Activated naive CD8-positive, alpha-beta T cell treated with anti-CD3 and anti-CD28 coated beads, Interleukin-2, amount 10 ng/mL, durations not matched to agents 7 days and 5 days (primary cell): ENCODE measurements at regions not wholly inside any gene's neighbourhood (a gene's known extent, or its start where the extent isn't known, plus 50 kb on each side); places are given as distances from the start of the nearest gene placed in this dataset.

Source experiments
- ATAC-seq: fragments of 150-1000 bp; cut with Tn5 transposase; one replicate; pipeline ENCODE4 v1.10.0; 2021; ENCODE audit warnings: low read depth, moderate library complexity
- POLR2A ChIA-PET: fragments of 350-600 bp; sonication (Branson Sonifier 250); formaldehyde crosslinking; loops from one replicate; lab custom pipeline; 2021; ENCODE audit warnings: antibody characterized with exemption; lab: Charles Lee
- DNase-seq: peaks from one replicate; pipeline ENCODE4 v3.0.0; 2021
- H3K27ac Mint-ChIP-seq: one replicate; pipeline ENCODE4 v1.8.0; 2022; ENCODE audit warnings: mild to moderate bottlenecking, mixed read lengths
- H3K27me3 Mint-ChIP-seq: one replicate; pipeline ENCODE4 v1.8.0; 2022; ENCODE audit warnings: mild to moderate bottlenecking, moderate library complexity, mixed read lengths
- H3K36me3 Mint-ChIP-seq: one replicate; pipeline ENCODE4 v1.8.0; 2021; ENCODE audit warnings: mild to moderate bottlenecking, mixed read lengths
- H3K4me1 Mint-ChIP-seq: one replicate; pipeline ENCODE4 v1.8.0; 2021; ENCODE audit warnings: mixed read lengths
- H3K4me3 Mint-ChIP-seq: one replicate; pipeline ENCODE4 v1.8.0; 2022; ENCODE audit warnings: mild to moderate bottlenecking, moderate library complexity, mixed read lengths
- H3K9me3 Mint-ChIP-seq: one replicate; pipeline ENCODE4 v1.8.0; 2021; ENCODE audit warnings: mixed read lengths

DNA sequence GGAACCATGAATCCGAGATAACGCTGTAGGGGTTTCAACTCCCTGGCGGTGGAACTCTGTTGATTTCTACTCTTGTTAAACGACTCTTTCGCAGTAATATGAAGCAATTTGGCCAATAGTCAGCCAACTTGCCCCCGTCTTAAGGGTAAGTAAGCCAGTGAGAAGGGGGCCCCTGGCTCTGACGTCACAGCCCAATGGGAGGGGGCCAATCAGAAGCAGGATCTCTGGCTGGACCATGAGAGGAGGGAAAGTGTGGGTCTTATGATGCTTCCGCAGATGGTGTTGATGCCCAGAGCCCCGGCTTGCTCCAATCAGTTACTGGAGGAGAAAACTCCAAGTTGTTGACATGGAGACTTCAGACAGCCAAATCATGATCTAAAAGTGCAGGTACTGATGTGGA is 242.4 kb downstream of the BMP7 start:
- Mint-ChIP-seq H3K36me3 (no peaks in the 10 kb centered on the region), H3K4me1 (no peaks in the 10 kb centered on the region), H3K9me3 (no peaks in the 10 kb centered on the region), H3K4me3 (no peak overlapping the region), H3K27me3 (peaks cover 4% of the 10 kb centered on the region), H3K27ac (no peak overlapping the region)
- ATAC-seq (no peak), DNase-seq (no peak)
- POLR2A ChIA-PET = no interaction called here

GRCh38 chr20:57024849-57025248 is 241.6 kb downstream of the BMP7 start:
- H3K9me3 Mint-ChIP-seq = no peaks in the 10 kb centered on the region
- ATAC-seq = no peak

DNA sequence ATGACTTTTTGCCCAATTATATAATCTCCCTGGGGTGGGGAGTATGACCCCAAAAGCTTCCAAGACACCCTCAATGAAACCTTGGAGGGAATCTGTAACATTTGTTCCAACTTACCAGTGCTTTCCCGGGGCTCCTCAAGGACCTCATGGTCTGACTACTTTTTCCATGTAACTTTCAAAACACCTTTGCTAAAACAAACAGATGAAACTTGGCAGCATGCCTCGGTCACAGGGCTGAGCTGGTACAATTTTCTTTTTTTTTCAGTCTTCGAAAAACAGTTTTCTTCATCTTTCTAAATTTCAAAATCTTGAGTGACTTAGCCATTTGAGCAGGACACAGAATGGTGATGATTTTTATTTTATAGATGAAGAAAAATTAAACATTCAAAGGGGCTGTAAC is 241.2 kb downstream of the BMP7 start:
- no peak overlapping the region for H3K27ac Mint-ChIP-seq
- no peaks in the 10 kb centered on the region for H3K4me1 Mint-ChIP-seq
- H3K4me3 Mint-ChIP-seq = no peak overlapping the region
- peaks cover 5% of the 10 kb centered on the region for H3K27me3 Mint-ChIP-seq
- H3K9me3 Mint-ChIP-seq = no peaks in the 10 kb centered on the region
- ATAC-seq (no peak), DNase-seq (no peak)
- H3K36me3 Mint-ChIP-seq = no peaks in the 10 kb centered on the region
- POLR2A ChIA-PET = no interaction called here

More at GRCh38 chr20:57024849-57025248, 241.6 kb downstream of the BMP7 start:
- Mint-ChIP-seq H3K27me3 (peaks cover 5% of the 10 kb centered on the region), H3K4me1 (no peaks in the 10 kb centered on the region), H3K27ac (no peak overlapping the region), H3K4me3 (no peak overlapping the region), H3K36me3 (no peaks in the 10 kb centered on the region)
- POLR2A ChIA-PET = no interaction called here
- DNase-seq = no peak

DNA sequence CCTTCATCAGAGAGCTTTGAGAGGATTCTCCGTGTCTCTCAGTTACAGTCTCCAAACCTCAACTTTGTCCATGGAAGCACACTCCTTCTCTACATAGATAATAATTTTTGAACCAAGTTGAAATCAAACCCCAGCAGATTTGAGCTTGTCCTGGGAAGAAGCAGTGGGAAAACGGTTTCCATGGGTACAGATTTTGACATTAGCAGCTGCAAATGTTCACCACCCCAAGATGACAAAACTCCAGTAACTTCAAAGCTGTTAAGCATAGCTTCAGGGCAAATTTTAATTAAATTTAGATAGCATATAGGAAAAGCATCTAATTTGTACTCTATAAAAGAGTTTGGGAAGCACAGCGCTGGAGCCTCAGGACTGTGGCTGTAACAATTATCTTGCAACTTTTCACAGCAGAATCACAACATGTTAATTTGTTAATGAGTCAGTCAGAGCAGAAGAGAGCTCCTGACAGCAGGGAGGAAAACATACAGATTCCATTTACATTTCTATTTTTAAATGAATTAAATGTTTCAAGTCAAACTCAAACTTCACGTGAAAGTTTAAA is 240.7 kb downstream of the BMP7 start:
- POLR2A ChIA-PET = no interaction called here
- no peaks in the 10 kb centered on the region for H3K36me3 Mint-ChIP-seq

GRCh38 chr20:57027777-57028176 is 238.7 kb downstream of the BMP7 start:
- ATAC-seq = no peak
- Mint-ChIP-seq H3K4me3 (no peak overlapping the region), H3K9me3 (no peaks in the 10 kb centered on the region), H3K4me1 (peaks cover 1% of the 10 kb centered on the region), H3K36me3 (no peaks in the 10 kb centered on the region), H3K27ac (no peak overlapping the region), H3K27me3 (peaks cover 6% of the 10 kb centered on the region)
- DNase-seq = no peak
- POLR2A ChIA-PET = no interaction called here

More for the DNA sequence above, 240.7 kb downstream of the BMP7 start:
- Mint-ChIP-seq H3K27ac (no peak overlapping the region), H3K27me3 (peaks cover 5% of the 10 kb centered on the region), H3K4me1 (no peaks in the 10 kb centered on the region), H3K9me3 (no peaks in the 10 kb centered on the region), H3K4me3 (no peak overlapping the region)
- DNase-seq (no peak), ATAC-seq (no peak)

- POLR2A ChIA-PET = no interaction called here
- Mint-ChIP-seq H3K27me3 (peaks cover 4% of the 10 kb centered on the region), H3K36me3 (no peaks in the 10 kb centered on the region), H3K27ac (no peak overlapping the region), H3K9me3 (no peaks in the 10 kb centered on the region), H3K4me1 (peaks cover 1% of the 10 kb centered on the region), H3K4me3 (no peak overlapping the region)
- DNase-seq = no peak
- ATAC-seq = no peak
Measured at GRCh38 chr20:57030611-57031600, 235.5 kb downstream of the BMP7 start.

- Mint-ChIP-seq H3K36me3 (no peaks in the 10 kb centered on the region), H3K27me3 (peaks cover 4% of the 10 kb centered on the region), H3K9me3 (no peaks in the 10 kb centered on the region), H3K4me1 (peaks cover 1% of the 10 kb centered on the region), H3K27ac (no peak overlapping the region), H3K4me3 (no peak overlapping the region)
- ATAC-seq = no peak
- DNase-seq = no peak
- POLR2A ChIA-PET = no interaction called here
Measured at GRCh38 chr20:57031867-57032355, 234.5 kb downstream of the BMP7 start.

GRCh38 chr20:57032847-57033246 is 233.6 kb downstream of the BMP7 start:
- Mint-ChIP-seq H3K27me3 (peaks cover 4% of the 10 kb centered on the region), H3K9me3 (no peaks in the 10 kb centered on the region), H3K36me3 (no peaks in the 10 kb centered on the region), H3K27ac (no peak overlapping the region), H3K4me1 (peaks cover 1% of the 10 kb centered on the region), H3K4me3 (no peak overlapping the region)
- POLR2A ChIA-PET = no interaction called here
- ATAC-seq (no peak), DNase-seq (no peak)

DNA sequence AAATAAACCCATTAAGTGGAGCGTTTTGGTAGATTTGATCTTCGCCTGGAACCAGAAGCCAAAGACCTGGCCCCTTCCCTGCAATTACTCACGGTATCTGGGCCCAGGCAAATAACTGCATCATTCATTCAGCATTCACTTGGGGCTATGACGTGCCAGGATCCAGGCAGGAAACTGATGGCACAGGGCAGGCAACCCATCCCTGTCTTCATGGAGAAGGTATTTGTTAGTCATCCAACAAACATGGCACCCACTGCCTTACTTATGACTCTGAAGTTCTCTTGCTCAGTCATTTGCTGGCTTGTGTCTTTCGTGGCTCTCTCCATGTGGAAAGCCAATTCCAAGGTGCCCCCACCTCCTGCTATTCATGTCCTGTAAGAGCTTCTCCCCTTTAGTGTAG is 232.4 kb downstream of the BMP7 start:
- Mint-ChIP-seq H3K27me3 (peaks cover 4% of the 10 kb centered on the region), H3K4me1 (peaks cover 1% of the 10 kb centered on the region), H3K4me3 (no peak overlapping the region), H3K36me3 (no peaks in the 10 kb centered on the region), H3K9me3 (no peaks in the 10 kb centered on the region), H3K27ac (no peak overlapping the region)
- DNase-seq = no peak
- no peak for ATAC-seq
- POLR2A ChIA-PET = no interaction called here

DNA sequence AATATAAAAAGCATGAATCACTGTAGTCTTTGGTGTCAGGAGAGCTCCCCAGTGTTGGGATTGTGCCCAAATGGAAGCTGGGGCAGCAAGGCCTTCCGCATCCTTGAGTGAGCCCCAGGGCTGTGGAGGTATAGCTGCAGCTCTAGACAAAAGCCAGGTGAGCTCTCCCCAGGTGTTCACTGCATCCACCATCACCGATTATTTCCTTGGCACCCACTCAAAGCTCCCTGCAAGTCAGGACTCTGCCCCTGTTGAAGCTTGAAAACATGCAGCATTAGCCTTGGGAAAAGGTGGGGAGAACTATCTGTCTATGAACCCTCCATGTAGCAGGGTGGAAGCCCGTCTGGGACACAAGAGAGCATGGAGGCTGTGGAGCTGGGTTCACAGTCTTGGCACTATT is 228.8 kb downstream of the BMP7 start:
- DNase-seq (no peak), ATAC-seq (no peak)
- no peak overlapping the region for H3K27ac Mint-ChIP-seq
- no peaks in the 10 kb centered on the region for H3K9me3 Mint-ChIP-seq
- POLR2A ChIA-PET = no interaction called here
- H3K27me3 Mint-ChIP-seq = no peaks in the 10 kb centered on the region
- H3K36me3 Mint-ChIP-seq = no peaks in the 10 kb centered on the region
- H3K4me3 Mint-ChIP-seq = no peak overlapping the region
- H3K4me1 Mint-ChIP-seq = no peaks in the 10 kb centered on the region

- Mint-ChIP-seq H3K9me3 (no peaks in the 10 kb centered on the region), H3K27ac (no peak overlapping the region), H3K4me1 (no peaks in the 10 kb centered on the region), H3K4me3 (no peak overlapping the region), H3K27me3 (no peaks in the 10 kb centered on the region), H3K36me3 (no peaks in the 10 kb centered on the region)
- ATAC-seq (no peak), DNase-seq (no peak)
- POLR2A ChIA-PET = no interaction called here
Measured at GRCh38 chr20:57038608-57039440, 227.6 kb downstream of the BMP7 start.

DNA sequence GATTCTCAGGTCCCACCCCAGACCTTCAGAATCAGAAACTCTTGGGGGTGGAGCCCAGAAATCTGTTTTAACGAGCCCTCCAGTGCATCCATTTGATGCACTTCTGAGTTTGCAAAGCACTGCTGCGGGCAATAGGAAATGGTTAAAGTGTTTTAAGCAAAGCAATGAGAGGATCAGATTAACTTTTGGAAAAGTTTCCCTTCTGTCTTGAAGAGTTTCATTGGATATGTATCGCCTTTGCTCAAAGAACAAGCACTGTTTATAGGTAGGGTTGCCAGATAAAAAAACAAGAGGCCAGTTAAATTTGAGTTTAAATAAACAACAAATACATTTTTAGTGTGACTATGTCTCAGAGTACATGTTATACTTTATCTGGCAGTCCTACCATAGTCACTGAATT is 226.0 kb downstream of the BMP7 start:
- Mint-ChIP-seq H3K27ac (no peak overlapping the region), H3K27me3 (no peaks in the 10 kb centered on the region), H3K9me3 (no peaks in the 10 kb centered on the region), H3K4me1 (no peaks in the 10 kb centered on the region), H3K36me3 (no peaks in the 10 kb centered on the region), H3K4me3 (no peak overlapping the region)
- no peak for ATAC-seq
- POLR2A ChIA-PET = no interaction called here
- no peak for DNase-seq

DNA sequence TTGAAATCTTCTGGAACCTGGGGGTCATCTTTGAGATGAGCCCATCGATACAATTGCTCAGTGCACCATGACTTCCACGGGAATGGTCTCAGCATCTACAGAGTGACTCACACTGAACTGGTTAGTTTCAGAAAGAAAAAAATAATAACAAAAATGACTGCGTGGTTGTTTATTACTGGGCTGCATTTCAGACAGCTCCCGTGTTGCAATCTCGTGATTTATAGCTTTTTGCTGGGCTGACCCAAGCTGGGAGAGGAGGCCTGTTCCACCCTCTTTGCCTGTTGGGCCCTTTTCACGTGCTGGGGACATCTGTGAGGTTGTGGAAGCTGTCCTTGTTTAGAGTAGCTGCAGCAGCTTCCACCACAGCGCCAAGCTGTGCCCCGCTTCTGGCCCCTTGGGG is 225.5 kb downstream of the BMP7 start:
- ATAC-seq (no peak), DNase-seq (no peak)
- POLR2A ChIA-PET = no interaction called here
- no peaks in the 10 kb centered on the region for H3K4me1 Mint-ChIP-seq
- no peaks in the 10 kb centered on the region for H3K36me3 Mint-ChIP-seq
- no peak overlapping the region for H3K4me3 Mint-ChIP-seq
- H3K27ac Mint-ChIP-seq = no peak overlapping the region
- H3K9me3 Mint-ChIP-seq = no peaks in the 10 kb centered on the region
- H3K27me3 Mint-ChIP-seq = no peaks in the 10 kb centered on the region
